Fibroblast of gingiva (primary cell): ENCODE measurements at regions not wholly inside any gene's neighbourhood (a gene's known extent, or its start where the extent isn't known, plus 50 kb on each side); places are given as distances from the start of the nearest gene placed in this dataset.
"Not testable (repeated sequence)": the region's sequence is repeated elsewhere in the genome, so short reads cannot be mapped to it uniquely, and the experiment has no call there.

Source experiments
- DNase-seq: peaks from one replicate; pipeline ENCODE4 v3.0.0-alpha.2; 2011; ENCODE audit warnings: low read depth

GRCh38 chr10:4154191-4154715, 369.2 kb upstream of the KLF6 start:
- DNase-seq: no peak

DNA sequence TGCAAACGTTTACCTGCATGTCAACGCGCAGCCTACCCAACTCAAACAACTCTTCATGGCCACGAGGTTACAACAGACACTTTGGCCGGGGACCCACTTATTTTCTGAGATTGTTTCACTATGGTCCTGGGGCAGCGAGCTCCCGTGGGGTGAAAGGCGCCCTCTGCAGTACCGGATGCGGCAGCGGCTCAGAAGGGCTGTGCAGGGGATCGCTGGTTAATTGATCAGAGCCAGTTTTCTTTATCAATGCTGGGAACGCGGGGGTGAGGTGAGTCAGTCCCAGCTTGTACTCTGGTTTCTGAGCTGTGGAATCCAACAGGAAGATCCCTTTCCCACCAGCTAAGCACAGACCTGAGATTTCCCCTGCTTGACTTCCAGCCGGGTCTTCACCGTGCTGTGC, 366.5 kb upstream of the KLF6 start:
- no peak for DNase-seq

- DNase-seq: no peak
These were observed 365.7 kb upstream of the KLF6 start for GRCh38 chr10:4150676-4151075.

DNA sequence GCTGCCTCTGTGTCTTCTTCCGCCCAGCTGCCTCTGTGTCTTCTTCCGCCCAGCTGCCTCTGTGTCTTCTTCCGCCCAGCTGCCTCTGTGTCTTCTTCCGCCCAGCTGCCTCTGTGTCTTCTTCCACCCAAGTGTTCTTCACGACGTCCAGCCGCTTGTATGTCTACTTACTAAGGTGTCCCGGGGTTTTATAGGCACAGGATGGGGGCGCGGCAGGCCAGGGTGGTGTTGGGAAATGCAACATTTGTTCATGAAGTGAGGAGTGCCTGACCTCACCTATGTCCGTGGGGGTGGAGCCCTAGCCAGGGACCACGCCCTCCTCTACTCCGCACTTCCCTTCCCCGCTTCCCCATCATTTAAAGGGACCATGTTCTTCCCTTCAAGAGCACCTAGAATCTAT, 364.5 kb upstream of the KLF6 start:
- not testable (repeated sequence) for DNase-seq

DNA sequence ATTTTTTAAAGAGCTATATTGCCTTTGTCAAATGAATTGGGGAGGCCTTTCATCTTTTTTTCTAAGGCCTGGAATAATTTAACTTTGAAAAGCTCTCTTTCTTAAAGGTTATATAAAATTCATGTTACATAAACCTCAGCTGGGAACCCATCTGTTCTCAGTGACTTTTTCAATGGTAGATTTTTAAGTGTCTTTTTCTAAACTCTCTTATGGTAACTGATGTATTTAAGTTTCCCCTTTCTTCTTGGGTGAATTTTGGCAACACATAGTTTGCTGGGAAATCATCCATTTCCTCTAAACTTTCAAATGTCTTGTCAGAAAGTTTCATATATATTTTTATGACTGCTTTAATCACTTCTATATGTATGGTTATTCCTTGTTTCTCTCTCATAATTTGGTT, 362.2 kb upstream of the KLF6 start:
- DNase-seq: no peak

- no peak for DNase-seq
These were observed 359.8 kb upstream of the KLF6 start for GRCh38 chr10:4144817-4145216.

DNA sequence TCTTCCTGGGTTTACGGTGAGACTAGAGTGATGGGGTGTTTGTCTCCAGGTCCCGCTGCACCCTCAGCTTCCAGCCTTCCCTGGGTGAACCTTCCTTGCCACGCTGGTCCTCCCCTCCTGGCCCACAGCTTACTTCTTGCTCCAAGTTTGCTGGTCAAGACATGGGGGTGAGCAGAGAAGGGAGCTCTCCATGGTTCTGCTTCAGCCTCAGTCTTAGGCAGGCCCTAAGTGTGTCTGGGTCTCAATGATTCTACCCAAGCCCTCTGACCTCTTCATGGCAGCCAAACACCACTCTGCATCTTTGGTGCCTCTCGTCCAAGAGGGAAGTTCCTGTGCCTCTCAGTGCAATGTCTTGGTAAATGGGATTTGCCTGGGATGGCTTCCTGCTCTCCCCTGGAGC, 356.5 kb upstream of the KLF6 start:
- DNase-seq: no peak

- no peak for DNase-seq
These were observed 353.2 kb upstream of the KLF6 start for GRCh38 chr10:4138146-4138721.

DNA sequence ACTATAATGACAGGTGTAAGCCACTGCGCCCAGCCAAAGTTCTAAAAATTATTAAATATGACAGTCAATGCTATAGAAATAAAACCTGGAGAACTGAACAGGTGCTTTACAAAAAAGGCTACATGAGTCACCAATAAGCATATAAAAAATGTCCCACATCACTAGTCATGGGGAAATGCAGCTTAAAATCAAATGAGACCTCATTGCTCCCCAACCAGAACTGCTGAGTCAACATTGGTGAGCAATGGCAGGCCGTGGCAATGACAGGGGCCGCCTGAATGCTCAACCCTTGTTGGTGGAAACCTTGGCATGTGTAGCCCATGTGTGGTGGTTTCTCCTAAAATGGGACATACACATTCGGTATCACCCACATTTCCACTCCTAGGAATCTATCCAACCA, 352.3 kb upstream of the KLF6 start:
- DNase-seq: no peak

GRCh38 chr10:4136121-4136520, 351.1 kb upstream of the KLF6 start:
- DNase-seq: no peak

- no peak for DNase-seq
These were observed 347.2 kb upstream of the KLF6 start for GRCh38 chr10:4132216-4132556.

DNA sequence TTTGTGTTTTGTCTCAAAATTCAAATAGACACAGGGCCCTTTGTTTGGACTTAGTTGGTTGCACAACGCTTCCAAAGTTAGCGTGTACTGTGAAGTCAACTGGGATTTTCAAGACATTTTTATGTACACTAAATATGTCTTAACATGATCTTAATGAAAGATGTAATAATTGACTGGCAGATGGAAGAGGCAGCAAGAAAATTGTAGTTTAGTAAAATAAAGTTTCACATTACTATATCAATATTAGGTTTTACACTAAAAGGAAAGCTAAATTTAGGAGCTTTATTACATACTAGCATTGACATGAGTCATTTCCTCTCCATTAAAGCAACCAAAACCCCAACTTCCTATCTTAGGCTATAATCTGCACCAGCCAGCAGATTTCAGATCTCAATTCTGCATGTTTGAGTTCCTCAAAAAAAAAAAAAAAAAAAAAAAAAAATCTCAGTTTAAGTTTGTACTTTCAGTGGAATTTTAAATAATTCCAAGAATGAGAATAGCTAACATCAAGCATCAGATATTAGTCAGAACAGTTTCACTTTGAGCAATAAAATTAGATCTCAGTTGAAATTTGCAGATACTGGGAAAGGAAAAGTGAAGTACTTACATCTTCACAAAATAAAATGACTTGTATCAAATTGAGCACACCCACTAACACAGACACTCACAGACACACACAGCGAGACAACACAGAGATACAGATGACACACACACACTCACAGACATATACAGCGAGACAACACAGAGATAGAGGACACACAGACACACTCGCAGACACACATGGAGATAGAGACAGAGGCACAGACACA, 346.6 kb upstream of the KLF6 start:
- DNase-seq: peak; percentile 89

DNA sequence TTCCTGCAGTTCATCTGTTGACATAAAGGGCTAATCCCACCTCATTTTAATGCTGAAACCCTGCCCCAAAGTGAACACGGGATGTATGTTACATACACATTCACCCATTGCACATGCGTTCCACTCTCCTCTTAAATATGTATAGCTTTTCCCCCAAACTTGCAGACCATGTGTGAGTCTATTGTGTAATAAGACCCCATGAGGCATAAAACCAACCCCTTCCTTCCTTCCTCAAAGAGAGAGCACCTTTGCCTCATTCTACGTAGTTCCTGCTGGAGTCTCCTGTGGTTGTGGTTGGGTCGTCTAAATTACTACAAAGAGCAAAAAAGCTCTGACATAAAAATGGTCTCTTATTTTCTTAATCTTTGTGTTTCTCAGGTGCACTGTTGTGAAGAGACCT, 345.7 kb upstream of the KLF6 start:
- DNase-seq: no peak

- no peak for DNase-seq
These were observed 345.0 kb upstream of the KLF6 start for GRCh38 chr10:4129866-4130477.

- no peak for DNase-seq
These were observed 342.7 kb upstream of the KLF6 start for GRCh38 chr10:4127518-4128315.

- DNase-seq: peak; percentile 17
These were observed 340.8 kb upstream of the KLF6 start for GRCh38 chr10:4125776-4126175.

GRCh38 chr10:4121502-4122380, 336.7 kb upstream of the KLF6 start:
- DNase-seq: no peak

GRCh38 chr10:4120096-4120853, 335.3 kb upstream of the KLF6 start:
- DNase-seq: no peak

DNA sequence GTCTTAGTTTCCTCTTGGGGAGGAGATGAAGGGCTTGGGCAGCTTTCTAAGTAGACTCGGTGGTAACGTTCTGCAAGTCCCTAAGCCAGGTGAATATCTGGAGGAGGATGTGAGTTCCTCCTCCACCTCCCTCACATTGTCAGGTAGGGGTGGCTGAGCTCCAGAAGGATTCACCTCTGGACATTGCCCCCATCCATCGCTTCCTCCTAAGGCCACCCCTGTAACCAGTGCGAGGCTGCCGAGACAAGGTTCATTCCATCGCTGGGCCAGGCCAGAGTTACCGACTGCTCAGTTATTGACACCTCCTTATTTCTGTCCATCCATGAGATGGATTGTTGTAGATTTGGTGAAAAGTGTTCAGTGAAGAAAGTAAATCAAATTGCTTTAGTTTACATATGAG, 334.1 kb upstream of the KLF6 start:
- DNase-seq: no peak

DNA sequence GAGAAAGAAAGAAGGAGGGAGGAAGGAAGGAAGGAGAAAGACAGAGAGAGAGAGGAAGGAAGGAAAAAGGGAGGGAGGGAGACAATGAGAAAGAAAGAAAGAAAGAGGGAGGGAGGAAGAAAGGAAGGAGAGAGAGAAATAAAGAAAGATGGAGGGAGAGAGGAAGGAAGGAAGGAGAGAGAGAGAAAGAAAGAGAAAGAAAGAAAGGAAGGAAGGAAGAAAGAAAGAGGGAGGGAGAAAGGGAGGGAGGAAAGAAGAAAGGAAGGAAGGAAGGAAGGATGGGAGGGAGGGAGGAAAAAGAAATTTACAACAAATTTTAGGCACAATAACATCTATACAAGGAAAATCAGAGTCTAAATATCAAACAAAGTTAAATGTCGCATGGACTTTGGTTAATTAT, 332.6 kb upstream of the KLF6 start:
- no peak for DNase-seq

GRCh38 chr10:4111643-4112042, 326.6 kb upstream of the KLF6 start:
- peak; percentile 18 for DNase-seq
